ENCODE measurements at regions not wholly inside any gene's neighbourhood (a gene's known extent, or its start where the extent isn't known, plus 50 kb on each side); places are given as distances from the start of the nearest gene placed in this dataset.

- TF ChIP-seq EZH2 (IDR thresholded peaks at IDR 0.05; ENCODE audit: insufficient read depth, poor library complexity, severe bottlenecking) (no peak), EZH2phosphoT487 (IDR thresholded peaks at IDR 0.05; ENCODE audit: insufficient read depth, low read depth) (no peak)
Observed at GRCh38 chr5:19001054-19001453, 986.9 kb downstream of the CDH18 start.
